Dermis blood vessel endothelial cell (primary cell): ENCODE measurements at regions not wholly inside any gene's neighbourhood (a gene's known extent, or its start where the extent isn't known, plus 50 kb on each side); places are given as distances from the start of the nearest gene placed in this dataset.
"Not testable (repeated sequence)": the region's sequence is repeated elsewhere in the genome, so short reads cannot be mapped to it uniquely, and the experiment has no call there.

Source experiments
- DNase-seq: peaks from one replicate; pipeline ENCODE4 v3.0.0; 2010

DNA sequence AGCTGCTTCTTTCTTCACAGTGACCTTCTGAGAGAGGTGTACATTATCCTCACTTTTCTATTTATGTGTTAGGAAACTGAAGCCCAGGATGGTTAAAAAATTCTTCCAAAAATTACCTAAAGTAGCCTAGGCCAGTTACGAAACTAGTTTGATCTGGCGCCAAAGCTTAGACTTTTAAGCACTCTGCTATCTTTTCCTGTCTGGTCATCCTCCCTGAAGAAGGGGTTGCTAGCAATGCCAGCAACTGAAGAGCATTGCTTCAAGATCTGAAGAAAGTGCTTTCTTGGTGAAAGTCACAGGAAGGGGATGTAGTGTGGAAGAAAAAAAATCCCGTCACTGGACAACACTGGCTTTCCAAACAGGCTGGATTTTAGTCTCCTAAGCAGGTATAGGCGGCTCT lies 618.8 kb upstream of the GRM7 start:
- DNase-seq = no peak

DNA sequence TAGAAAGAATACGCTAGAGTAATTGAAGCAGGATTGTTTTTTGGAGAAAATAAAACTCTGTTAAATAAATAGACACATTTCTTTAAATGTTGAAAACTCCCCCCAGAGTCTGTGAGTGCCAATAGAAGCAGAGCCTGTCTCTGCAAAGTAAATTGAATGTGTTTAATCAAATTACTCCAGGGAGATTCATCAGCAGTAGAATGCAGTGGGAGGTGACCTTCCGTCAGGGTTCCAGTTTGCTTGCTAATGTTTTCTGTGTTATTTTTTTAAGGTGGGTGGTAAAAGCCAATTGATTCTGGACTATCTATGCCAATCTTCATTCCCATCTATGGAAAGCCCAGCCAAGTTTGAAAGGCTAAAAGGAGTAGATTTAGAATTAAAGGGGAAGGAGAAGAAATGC lies 612.4 kb upstream of the GRM7 start:
- no peak for DNase-seq

DNA sequence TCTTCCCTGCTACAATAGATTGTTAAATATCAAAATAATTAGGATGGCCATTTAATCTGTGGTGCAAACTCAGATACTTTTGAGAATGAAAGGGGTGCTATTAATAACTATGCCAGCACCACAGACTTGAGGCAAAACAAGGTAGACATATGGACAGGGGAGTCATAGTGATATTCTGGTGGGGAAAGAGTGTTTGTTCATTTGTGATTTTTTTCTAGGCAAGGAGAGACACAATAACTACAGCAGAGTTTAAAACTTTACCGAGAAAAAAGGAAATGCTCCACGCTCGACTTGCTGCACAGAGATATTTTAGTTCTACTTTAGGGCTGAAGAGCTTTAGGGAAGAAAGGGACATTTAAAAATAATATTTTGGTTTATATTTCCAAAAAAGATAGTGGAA lies 611.2 kb upstream of the GRM7 start:
- no peak for DNase-seq

DNA sequence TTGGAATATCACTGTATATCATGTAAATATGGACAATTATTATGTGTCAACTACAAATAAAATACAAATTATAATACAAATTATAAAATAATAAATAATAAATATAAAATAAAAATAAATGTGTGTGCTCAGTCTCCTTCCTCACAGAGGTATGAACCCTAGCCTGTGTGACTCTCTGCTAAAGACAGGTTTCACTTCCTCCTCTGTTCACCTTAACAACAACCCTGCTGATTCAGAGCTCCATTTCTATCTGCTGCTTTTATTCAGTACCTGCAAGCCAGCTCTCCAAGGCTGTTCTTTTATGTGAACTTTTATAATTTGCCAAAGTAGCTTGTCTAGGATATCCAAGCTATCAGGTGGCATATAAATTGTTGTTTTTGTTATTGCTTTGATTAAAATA lies 610.7 kb upstream of the GRM7 start:
- no peak for DNase-seq

DNA sequence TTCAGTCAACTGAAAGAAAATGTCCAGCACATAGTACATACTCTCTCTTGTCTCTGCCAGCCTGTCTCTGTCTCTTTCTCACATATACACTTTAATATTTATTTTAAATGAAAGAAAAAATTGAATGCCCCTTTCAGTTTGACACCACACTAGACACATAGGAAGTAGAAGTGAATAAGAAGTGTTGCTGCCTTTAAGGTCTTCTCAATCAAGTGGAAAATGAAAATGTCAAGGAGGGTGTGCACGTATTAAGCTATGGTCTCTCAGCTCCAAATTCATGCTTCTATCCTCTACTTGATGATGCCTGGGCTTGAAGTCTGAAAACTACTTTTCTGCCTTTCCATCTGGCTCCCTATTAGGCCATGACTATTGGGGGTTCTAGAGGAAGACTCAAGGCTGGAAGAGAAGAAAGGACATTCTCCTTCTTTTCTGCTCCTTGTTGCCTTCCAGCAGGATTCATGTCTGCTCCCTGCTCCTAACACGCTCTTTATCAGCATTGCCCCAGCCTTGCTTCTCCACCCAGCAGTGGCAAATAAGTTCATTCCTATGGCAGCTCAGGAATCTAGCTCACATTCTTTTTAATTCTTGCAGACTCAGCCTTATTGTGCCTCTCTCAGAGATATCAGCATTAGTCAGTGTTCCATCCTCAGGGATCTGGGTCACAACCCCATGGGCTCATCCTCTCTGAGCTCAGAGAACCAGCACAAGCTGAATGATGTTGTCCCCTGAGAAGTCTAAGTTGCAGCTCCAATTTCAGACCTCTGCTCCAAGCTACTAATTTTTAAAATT lies 609.1 kb upstream of the GRM7 start:
- no peak for DNase-seq

DNA sequence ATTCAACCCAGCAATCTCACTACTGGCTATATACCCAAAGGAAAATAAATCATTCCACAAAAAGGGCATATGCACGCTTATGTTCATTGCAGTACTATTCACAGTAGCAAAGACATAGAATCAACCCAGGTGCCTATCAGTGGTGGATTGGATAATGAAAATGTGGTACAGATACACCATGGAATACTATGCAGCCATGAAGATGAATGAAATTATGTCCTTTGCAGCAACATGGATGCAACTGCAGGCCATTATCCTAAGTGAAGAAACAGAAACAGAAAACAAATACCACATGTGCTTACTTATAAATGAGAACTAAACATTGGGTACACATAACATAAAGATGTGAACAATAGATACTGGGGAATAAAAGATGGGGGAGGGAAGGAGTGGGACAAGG lies 606.4 kb upstream of the GRM7 start:
- no peak for DNase-seq

DNA sequence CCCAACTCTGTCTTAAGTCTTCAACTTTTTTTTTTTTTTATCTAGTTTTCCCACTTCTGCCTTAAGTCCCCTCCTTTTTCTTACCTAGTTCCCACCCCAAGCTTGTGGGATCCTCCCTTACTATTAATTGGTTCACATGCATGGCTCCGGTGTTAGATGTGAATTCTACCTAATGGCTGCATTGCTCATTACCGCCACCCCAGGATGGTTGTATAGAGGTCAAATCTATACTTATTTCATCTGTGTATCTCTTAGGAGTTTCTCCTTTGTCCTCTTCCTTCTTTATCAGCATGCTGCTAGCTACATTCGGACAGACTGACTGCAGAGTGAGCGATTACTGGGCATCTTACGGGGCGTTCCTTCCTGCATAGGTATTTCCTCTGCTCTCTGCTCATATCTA lies 605.7 kb upstream of the GRM7 start:
- DNase-seq = no peak

DNA sequence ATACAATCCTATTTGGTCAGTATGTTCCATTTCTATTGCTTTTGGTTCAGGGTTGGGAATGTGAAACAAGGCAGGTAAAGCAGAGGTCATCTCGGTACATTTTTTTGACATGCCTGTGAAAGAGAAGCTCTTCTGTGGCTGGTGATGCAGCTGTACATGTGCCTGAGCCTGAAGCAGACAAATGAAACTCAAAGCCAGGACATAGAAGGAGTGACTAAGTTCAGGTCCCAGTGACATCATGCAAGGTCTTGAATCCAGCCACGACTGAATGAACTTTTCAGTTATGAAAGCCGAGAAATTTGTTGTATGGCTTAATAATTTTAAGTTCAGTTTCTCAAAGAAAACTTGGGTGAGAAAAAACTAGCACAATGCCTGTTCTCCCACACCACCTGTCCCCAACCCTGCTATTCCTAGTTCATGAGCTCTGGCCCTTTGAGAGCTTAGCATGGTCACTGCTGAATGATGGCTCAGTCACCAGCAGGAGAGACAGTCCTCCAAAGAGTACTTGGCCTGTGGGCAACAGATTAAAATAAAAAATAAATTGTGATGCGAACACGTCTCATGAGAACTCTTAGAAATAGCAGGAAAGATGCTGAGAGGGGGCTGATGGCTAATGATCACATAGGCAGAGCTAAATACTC lies 600.2 kb upstream of the GRM7 start:
- DNase-seq = no peak

DNA sequence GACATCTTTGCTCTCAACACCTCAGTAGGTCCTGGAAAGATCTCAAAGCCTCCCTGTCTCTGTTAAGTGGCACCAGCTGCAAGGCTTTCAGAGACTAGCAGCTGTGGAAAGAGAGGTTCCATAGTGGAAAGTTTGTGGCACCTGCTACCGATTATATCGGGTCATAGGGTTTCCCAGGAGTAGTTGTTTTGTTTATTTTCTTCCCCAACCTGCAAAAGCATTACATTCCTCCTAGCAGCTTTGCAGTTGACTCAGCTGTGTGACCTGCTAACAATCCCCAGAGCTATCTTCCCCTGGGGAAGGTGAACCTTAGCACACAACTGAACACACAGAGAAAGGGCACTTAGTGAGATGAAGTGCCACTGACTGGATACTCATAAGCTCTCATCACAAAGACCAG lies 598.9 kb upstream of the GRM7 start:
- DNase-seq = no peak

DNA sequence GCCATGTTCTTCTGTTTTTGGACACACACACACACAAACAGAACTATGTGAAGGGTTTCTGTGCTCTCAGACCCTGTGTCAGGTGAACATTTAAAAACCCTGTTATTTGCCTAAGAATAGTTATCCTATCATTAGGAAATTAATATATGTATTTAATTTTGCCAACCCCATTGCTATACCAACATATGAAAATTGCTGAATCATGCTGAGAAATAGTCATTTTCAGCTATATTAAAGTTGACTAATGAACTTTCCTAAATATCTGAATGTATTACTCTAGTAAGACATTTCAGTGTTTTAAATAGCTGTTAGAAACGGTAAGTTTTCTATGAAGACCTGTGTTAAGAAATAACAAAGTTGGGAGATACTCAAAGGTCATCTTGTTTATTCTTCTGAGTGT lies 596.9 kb upstream of the GRM7 start:
- no peak for DNase-seq

DNA sequence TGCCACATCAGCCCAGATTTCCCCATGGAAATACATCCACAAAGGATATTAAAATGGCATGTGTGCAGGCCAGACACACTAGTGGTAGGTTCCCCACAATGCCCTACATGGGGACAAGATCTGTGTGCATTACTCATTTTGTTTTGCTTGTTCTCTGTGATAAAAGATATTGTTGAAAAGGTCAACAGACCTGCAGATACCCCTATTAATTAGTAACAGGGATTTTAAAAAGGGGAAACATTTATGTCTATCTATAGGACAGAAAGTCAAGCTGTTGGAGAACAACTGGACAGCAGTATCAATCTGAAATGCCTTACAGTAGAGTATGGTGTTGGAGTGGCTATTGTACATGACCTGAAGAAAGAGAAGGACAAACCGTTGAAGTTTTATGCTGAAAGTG lies 596.0 kb upstream of the GRM7 start:
- no peak for DNase-seq

DNA sequence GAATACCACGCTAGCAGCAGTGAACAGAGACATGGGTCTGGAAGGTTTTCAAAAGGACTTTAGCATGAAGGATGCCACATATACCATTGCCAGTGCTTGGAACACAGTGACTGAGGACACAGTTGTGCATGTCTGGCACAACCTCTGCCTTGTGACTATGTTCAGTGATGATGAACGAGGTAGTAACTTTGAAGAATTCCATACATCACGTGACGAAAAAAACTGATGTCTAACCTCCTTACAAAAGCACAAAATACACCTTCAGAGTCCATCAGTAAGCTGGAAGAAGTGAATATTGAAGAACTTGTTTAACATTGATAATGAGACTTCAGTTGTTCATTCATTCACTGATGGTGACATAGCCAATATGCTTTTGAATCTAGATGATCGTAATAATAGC lies 594.8 kb upstream of the GRM7 start:
- DNase-seq = no peak

DNA sequence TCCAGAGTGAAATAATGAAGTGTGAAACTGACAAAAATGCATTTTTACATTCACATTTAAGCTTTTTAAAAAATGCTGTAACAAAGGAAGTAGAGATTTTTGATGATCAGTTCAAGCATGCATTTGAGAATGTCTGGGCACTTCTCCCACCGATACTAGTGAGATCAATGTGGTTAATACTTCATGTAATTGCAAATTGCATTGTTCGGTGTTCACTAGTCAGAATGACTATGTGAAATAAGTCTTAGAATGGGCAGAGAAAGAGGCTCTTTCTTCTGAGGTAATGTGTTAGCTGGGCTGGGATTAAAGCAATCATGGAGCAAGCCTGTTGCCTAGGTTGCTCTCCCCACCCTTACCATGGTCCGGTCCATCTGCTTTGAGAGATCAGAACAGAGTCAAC lies 587.0 kb upstream of the GRM7 start:
- DNase-seq = no peak

DNA sequence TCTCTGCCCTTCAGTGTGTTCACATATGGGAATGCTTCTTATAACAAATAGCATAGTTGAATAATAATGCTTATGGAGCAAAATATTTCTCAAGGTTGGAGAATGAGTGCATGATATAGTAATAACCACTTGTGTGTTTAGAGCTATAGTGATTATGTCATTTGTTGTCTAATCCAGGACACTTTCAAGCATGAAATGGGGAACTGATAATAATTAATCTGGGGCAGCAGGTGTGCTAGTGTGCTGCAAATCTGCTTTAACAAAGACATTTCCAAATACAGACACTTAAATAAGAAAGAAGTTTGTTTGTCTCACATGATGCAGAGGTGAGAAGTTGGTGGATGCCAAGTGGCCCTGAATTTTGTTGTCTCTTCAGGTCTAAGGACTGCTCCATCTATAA lies 579.3 kb upstream of the GRM7 start:
- DNase-seq = no peak

DNA sequence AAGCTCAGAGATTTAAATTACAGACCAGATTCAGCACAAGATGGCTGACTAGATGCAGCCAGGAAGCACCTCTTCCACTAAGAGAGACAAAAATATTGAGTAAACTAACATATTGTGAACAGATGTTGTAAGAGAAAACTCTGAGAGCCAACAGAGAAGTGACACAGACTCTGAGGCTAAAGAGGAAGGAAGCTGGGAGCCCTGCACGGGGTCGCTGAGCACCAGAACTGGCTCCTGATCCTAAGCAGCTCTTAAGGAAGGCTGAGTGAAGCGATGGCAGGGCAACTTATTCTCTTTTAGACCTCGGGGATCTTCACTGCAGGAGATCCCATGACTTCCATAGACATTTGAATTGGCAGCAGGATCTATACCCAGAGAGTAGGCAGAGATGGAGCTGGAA lies 578.0 kb upstream of the GRM7 start:
- DNase-seq = no peak

DNA sequence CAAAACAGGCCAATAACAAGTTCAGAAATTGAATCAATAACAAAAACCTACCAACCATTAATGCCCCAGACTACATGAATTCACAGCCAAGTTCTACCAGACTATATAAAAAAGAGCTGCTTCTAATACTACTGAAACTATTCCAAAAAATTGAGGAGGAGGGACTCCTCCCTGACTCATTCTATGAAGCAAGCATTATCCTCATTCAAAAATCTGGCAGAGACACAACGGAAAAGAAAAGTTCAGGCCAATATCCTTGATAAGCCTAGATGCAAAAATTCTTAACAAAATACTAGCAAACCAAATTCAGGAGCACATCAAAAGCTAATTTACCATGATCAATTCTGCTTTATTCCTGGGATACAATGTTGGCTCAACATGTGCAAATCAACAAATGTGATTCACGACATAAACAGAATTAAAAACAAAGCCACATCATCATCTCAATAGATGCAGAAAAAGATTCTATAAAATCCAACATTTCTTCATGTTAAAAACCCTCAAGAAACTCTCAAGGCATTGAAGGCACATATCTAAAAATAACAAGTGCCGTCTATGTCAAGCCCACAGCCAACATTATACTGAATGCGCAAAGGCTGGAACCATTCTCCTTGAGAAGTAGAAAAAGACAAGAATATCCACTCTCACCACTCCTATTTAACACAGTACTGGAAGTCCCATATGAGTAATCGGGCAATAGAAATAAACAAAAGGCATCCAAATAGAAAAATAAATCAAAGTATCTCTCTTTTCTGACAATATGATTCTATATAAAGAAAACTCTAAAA lies 573.6 kb upstream of the GRM7 start:
- no peak for DNase-seq

DNA sequence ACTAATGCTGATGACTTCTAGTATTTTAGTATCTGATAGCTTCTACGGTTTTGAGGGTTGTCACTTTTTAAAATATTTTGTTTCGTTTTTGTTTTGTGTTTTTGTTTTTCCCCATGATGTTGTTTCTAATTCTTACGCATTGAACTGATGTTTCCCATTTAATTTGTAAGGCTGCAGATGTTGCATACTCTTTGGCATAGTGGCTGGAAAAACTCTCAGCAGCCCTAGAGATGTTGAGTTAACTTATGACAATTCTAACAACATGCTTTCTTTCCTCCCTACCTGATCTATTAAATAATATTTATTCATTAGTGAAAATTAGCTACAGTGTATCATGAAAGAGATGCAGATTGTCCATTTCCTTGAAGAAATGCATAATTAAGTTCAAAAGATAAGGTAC lies 559.3 kb upstream of the GRM7 start:
- no peak for DNase-seq

DNA sequence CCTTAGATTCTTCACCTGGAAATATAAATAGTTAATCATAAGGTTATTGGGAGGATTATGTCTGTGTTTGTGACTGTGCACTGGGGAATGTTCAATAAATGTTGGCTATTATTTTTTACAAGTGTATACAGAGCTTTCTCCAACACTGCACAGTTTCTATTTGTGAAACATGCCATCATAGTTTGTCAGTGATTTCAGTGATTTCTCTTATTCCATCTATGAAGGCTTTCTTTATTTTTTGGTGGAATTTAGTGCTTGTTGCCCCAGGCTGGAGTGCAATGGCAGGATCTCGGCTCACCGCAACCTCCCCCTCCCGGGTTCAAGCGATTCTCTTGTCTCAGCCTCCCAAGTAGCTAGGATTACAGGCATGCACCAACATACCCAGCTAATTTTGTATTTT lies 545.0 kb upstream of the GRM7 start:
- no peak for DNase-seq

DNA sequence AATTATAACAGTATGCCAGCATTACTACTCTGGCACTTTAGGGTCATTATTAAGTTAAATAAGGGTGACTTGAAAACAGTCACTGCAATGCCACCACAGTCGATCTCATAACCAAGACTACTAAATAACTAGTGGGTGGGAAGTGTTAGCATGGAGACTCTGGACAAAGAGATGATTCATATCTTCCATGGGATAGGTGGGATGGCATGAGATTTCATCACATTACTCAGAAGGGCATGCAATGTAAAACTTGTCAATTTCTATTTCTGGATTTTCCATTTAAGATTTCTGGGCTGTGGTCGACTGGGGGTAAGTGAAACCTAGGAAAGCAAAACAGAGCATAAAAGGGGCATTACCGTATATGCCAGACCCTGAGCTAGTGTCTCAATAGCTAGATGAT lies 538.9 kb upstream of the GRM7 start:
- DNase-seq = no peak

DNA sequence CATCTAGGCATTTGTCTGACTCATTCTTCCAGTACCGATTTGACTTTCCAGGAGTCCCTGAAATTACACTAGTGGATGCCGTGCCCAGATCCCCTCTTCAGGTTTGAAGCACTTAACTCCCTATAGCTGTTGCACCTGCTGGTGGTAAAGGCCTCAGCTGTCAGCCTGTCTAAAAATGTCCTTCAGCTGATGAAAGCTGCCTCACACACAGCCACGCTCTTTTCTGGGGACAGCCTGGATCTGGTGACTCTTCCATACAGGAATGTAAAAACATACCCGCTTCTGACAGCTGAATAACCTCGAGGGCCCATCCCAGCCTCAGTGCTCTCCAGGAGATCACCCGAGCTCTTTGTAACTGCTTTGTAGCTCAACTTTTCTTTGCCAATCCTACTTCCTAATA lies 534.1 kb upstream of the GRM7 start:
- no peak for DNase-seq

DNA sequence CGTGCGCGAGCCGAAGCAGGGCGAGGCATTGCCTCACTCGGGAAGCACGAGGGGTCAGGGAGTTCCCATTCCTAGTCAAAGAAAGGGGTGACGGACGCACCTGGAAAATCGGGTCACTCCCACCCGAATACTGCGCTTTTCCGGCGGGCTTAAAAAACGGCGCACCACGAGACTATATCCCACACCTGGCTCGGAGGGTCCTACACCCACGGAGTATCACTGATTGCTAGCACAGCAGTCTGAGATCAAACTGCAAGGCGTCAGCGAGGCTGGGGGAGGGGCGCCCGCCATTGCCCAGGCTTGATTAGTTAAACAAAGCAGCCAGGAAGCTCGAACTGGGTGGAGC lies 520.0 kb upstream of the GRM7 start:
- not testable (repeated sequence) for DNase-seq

DNA sequence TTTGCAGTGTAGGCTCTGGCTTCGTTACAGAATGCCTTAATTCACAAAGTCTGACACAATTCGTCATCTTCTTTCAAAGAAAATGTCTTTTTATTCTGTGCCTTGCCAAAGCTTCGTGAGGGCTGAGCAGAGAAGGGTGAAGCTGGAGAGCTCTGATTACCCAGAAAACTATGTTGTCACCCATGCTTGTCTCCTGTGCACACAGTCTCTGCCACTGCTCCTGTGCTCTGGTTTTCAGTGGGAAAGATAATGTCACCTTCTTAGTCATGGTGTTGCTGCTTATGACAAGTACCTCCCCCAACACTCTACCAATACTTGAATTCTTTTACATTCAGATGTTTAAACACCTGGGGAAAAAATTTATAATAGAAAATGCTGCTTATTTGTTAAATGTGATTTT lies 509.2 kb upstream of the GRM7 start:
- no peak for DNase-seq

DNA sequence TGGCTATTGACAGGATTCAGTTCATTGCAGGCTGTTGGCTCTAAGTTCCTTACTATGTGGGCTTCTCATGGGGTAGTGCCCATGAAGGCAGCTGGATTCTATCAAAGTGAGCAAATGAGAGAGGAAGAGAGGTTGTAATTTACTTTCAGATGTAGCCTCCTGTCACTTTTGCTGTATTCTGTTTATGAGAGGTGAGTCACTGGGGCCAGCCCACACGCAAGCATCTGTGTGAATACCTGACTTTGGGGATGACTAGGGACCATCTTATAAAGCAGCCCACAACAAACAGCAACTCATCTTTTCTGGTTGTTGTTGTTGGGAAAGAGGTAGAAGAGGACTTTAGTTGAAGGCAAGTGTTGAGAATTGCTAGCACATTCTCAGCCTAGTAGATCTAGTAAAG lies 506.3 kb upstream of the GRM7 start:
- DNase-seq = no peak

DNA sequence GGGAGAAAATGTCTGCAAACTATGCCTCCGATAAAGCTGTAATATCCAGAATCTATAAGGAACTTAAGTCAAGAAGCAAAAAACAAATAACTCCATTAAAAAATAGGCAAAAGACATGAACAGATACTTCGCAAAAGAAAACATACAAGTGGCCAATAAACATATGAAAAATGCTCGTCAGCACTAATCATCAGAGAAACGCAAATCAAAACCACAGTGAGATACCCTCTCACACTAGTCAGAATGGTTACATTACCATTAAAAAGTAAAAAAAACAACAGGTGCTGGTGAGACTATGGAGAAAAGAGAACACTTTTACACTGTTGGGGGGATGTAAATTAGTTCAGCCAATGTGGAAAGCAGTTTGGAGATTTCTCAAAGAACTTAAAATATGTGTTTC lies 498.5 kb upstream of the GRM7 start:
- no peak for DNase-seq
